ENCODE measurements at regions not wholly inside any gene's neighbourhood (a gene's known extent, or its start where the extent isn't known, plus 50 kb on each side); places are given as distances from the start of the nearest gene placed in this dataset.

DNA sequence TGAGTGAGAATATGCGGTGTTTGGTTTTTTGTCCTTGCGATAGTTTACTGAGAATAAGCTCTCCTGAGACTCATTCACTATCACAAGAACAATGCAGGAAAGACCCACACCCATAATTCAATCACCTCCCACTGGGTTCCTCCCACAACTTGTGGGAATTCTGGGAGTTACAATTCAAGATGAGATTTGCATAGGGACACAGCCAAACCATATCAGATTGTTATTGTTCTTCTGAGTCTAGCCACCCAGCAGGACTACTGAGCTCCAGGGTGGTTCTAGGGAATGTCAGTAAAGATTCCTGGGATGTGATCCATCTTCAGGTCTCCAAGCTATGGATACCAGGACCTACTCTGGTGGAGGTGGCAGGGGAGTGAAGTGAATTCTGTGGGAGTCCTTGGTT lies 2075.1 kb upstream of the CDH9 start:
- no peak overlapping the region for H3K27ac ChIP-seq (ENCODE audit: low read depth, low read length)
- DNase-seq (ENCODE audit: insufficient read length, low spot score, missing footprints): no peak
- no peak overlapping the region for H3K4me3 ChIP-seq (ENCODE audit: insufficient read depth, low read length)
- H3K4me1 ChIP-seq (ENCODE audit: insufficient read depth, low read length): no peaks in the 10 kb centered on the region
- no peaks in the 10 kb centered on the region for H4K20me1 ChIP-seq (ENCODE audit: insufficient read depth, low read length)
- H3K27me3 ChIP-seq (ENCODE audit: insufficient read depth, low read length): no peaks in the 10 kb centered on the region
- no peak overlapping the region for H3K4me2 ChIP-seq (ENCODE audit: insufficient read depth, low read length)
- no peaks in the 10 kb centered on the region for H3K79me2 ChIP-seq (ENCODE audit: insufficient read depth, low read length)
- no peaks in the 10 kb centered on the region for H3K36me3 ChIP-seq (ENCODE audit: insufficient read depth, low read length)
- no peaks in the 10 kb centered on the region for H3K9me3 ChIP-seq (ENCODE audit: low read depth, low read length)
- H2AFZ ChIP-seq (ENCODE audit: low read length): no peak overlapping the region
- TF ChIP-seq, protein P1, sequence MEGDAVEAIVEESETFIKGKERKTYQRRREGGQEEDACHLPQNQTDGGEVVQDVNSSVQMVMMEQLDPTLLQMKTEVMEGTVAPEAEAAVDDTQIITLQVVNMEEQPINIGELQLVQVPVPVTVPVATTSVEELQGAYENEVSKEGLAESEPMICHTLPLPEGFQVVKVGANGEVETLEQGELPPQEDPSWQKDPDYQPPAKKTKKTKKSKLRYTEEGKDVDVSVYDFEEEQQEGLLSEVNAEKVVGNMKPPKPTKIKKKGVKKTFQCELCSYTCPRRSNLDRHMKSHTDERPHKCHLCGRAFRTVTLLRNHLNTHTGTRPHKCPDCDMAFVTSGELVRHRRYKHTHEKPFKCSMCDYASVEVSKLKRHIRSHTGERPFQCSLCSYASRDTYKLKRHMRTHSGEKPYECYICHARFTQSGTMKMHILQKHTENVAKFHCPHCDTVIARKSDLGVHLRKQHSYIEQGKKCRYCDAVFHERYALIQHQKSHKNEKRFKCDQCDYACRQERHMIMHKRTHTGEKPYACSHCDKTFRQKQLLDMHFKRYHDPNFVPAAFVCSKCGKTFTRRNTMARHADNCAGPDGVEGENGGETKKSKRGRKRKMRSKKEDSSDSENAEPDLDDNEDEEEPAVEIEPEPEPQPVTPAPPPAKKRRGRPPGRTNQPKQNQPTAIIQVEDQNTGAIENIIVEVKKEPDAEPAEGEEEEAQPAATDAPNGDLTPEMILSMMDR (IDR thresholded peaks at IDR 0.05; ENCODE audit: extremely low read depth, low read depth, low read length): no peak

DNA sequence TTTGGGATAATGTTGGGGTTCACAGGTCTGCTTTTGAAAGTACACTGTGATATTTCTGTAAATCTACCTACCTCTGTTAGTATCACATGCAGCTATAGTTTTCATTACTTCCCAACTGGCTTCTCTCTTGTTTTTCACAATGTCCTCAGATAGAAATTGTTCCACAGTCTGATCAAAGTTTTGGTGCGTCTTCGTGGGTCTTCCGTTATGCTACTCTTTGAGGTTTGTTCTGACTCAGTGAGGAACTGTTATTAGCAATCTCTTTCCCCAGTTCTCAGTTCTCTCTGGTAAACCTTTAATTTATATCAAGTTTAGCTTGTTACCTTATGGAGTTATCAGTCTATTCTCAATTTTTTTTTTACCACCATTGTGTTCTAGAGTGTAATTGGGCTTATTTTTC lies 2061.2 kb upstream of the CDH9 start:
- Histone ChIP-seq H3K79me2 (ENCODE audit: insufficient read depth, low read length) (no peaks in the 10 kb centered on the region), H3K4me3 (ENCODE audit: insufficient read depth, low read length) (no peak overlapping the region), H3K27me3 (ENCODE audit: insufficient read depth, low read length) (no peaks in the 10 kb centered on the region), H4K20me1 (ENCODE audit: insufficient read depth, low read length) (no peaks in the 10 kb centered on the region), H3K4me1 (ENCODE audit: insufficient read depth, low read length) (no peaks in the 10 kb centered on the region), H3K36me3 (ENCODE audit: insufficient read depth, low read length) (no peaks in the 10 kb centered on the region), H3K27ac (ENCODE audit: low read depth, low read length) (no peak overlapping the region), H3K9me3 (ENCODE audit: low read depth, low read length) (no peaks in the 10 kb centered on the region), H3K4me2 (ENCODE audit: insufficient read depth, low read length) (no peak overlapping the region), H2AFZ (ENCODE audit: low read length) (no peak overlapping the region)
- TF ChIP-seq, protein P1 (IDR thresholded peaks at IDR 0.05; ENCODE audit: extremely low read depth, low read depth, low read length): no peak
- no peak for DNase-seq (ENCODE audit: insufficient read length, low spot score, missing footprints)

DNA sequence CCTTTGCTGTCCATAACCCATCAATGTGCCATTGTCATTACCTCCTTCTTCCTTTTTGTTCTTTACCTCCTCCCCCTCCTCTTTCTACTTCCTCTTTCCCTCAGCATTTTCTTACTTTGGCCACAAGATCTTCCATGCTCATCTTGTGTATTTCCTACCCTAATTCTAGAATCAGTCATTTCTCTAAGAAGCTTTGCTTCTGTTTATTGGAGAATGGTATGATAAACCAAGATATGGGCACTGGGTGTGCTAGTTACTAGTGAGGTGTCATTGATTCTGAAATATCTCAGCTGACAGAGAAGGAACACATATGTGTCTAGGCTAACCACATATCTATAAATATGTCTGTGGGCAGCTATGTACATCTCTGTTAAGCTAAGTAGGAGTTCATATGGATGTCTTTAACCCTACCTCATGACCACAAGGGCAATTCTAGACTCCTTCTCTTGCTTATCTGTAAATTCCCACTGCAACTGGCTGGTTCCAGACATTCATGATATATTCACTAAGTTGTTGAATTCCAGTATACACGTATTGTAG lies 2051.3 kb upstream of the CDH9 start:
- Histone ChIP-seq H3K79me2 (ENCODE audit: insufficient read depth, low read length) (no peaks in the 10 kb centered on the region), H3K36me3 (ENCODE audit: insufficient read depth, low read length) (no peaks in the 10 kb centered on the region), H3K4me3 (ENCODE audit: insufficient read depth, low read length) (no peak overlapping the region), H3K27ac (ENCODE audit: low read depth, low read length) (no peak overlapping the region), H3K9me3 (ENCODE audit: low read depth, low read length) (no peaks in the 10 kb centered on the region), H4K20me1 (ENCODE audit: insufficient read depth, low read length) (no peaks in the 10 kb centered on the region), H2AFZ (ENCODE audit: low read length) (no peak overlapping the region), H3K27me3 (ENCODE audit: insufficient read depth, low read length) (no peaks in the 10 kb centered on the region), H3K4me1 (ENCODE audit: insufficient read depth, low read length) (no peaks in the 10 kb centered on the region), H3K4me2 (ENCODE audit: insufficient read depth, low read length) (no peak overlapping the region)
- TF ChIP-seq, protein P1 (IDR thresholded peaks at IDR 0.05; ENCODE audit: extremely low read depth, low read depth, low read length): no peak
- no peak for DNase-seq (ENCODE audit: insufficient read length, low spot score, missing footprints)

DNA sequence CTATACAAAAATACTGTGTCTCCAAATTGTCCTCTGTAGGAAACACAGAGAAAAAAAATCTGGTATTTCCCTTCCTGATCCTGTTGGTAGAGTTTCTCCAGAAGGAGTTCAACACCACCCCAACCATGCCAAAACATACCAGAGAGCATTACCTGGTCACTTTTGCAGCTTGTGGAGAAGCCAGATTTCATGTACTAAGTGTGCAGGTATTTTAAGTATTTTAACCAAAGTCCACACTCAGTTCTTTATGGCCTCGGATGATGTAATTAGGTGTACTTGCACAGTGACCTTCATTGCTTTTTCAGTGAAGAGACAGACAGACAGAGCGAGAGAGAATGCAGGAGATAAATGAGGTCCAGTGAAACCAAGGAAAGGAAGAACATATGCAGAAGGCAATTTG lies 2046.8 kb upstream of the CDH9 start:
- no peaks in the 10 kb centered on the region for H4K20me1 ChIP-seq (ENCODE audit: insufficient read depth, low read length)
- H3K79me2 ChIP-seq (ENCODE audit: insufficient read depth, low read length): no peaks in the 10 kb centered on the region
- no peak overlapping the region for H3K4me3 ChIP-seq (ENCODE audit: insufficient read depth, low read length)
- no peaks in the 10 kb centered on the region for H3K9me3 ChIP-seq (ENCODE audit: low read depth, low read length)
- no peaks in the 10 kb centered on the region for H3K27me3 ChIP-seq (ENCODE audit: insufficient read depth, low read length)
- no peak for DNase-seq (ENCODE audit: insufficient read length, low spot score, missing footprints)
- H2AFZ ChIP-seq (ENCODE audit: low read length): no peak overlapping the region
- H3K4me2 ChIP-seq (ENCODE audit: insufficient read depth, low read length): no peak overlapping the region
- TF ChIP-seq, protein P1 (IDR thresholded peaks at IDR 0.05; ENCODE audit: extremely low read depth, low read depth, low read length): no peak
- H3K27ac ChIP-seq (ENCODE audit: low read depth, low read length): no peak overlapping the region
- H3K4me1 ChIP-seq (ENCODE audit: insufficient read depth, low read length): no peaks in the 10 kb centered on the region
- no peaks in the 10 kb centered on the region for H3K36me3 ChIP-seq (ENCODE audit: insufficient read depth, low read length)

Measured in osteoblast (primary cell).